ENCODE measurements at regions not wholly inside any gene's neighbourhood (a gene's known extent, or its start where the extent isn't known, plus 50 kb on each side); places are given as distances from the start of the nearest gene placed in this dataset.

GRCh38 chr1:57518496-57518895 lies 94.6 kb upstream of the DAB1 start:
- H3K9me2 ChIP-seq (ENCODE audit: insufficient read depth), result no peaks in the 10 kb centered on the region
- no peak overlapping the region for H2AFZ ChIP-seq
- H3K4me1 ChIP-seq (replicated peaks; ENCODE audit: insufficient read depth), result no peaks in the 10 kb centered on the region
- no TSS peak for BruUV-seq (replicated peaks)
- DNase-seq, result no peak
- POLR2A ChIA-PET (ENCODE audit: unreplicated experiment), result no interaction called here
- H3K4me3 ChIP-seq, result no peak overlapping the region
- H3K27me3 ChIP-seq (ENCODE audit: insufficient read depth, low read depth), result no peaks in the 10 kb centered on the region
- H3K9me3 ChIP-seq (ENCODE audit: insufficient read depth, low read depth), result no peaks in the 10 kb centered on the region
- no peaks in the 10 kb centered on the region for H4K20me1 ChIP-seq (ENCODE audit: insufficient read depth)
- TF ChIP-seq CTCF (conservative IDR thresholded peaks at IDR 0.05), result no peak
- TF ChIP-seq EZH2 (IDR thresholded peaks at IDR 0.05; ENCODE audit: low read depth), result no peak
- no peaks in the 10 kb centered on the region for H3K79me2 ChIP-seq (ENCODE audit: low read depth)
- no peak overlapping the region for H3K27ac ChIP-seq
- no peaks in the 10 kb centered on the region for H3F3A ChIP-seq (ENCODE audit: insufficient read depth, low read depth)
- H3K36me3 ChIP-seq (ENCODE audit: low read depth), result no peaks in the 10 kb centered on the region
- intact Hi-C loops (cut with micrococcal nuclease; ENCODE audit: unreplicated experiment), result no loop called here
- CTCF ChIA-PET, result no interaction called here
- H3K4me2 ChIP-seq, result no peak overlapping the region

GRCh38 chr1:57517587-57518374 lies 93.9 kb upstream of the DAB1 start:
- H3K79me2 ChIP-seq (ENCODE audit: low read depth), result no peaks in the 10 kb centered on the region
- no peak overlapping the region for H2AFZ ChIP-seq
- H3K9me2 ChIP-seq (ENCODE audit: insufficient read depth), result no peaks in the 10 kb centered on the region
- H3K4me3 ChIP-seq, result no peak overlapping the region
- H3K4me2 ChIP-seq, result no peak overlapping the region
- CTCF ChIA-PET, result no interaction called here
- no TSS peak for BruUV-seq (replicated peaks)
- H3K27me3 ChIP-seq (ENCODE audit: insufficient read depth, low read depth), result no peaks in the 10 kb centered on the region
- no peak for DNase-seq
- no peak overlapping the region for H3K27ac ChIP-seq
- H4K20me1 ChIP-seq (ENCODE audit: insufficient read depth), result no peaks in the 10 kb centered on the region
- TF ChIP-seq EZH2 (IDR thresholded peaks at IDR 0.05; ENCODE audit: low read depth) (no peak), CTCF (conservative IDR thresholded peaks at IDR 0.05) (no peak)
- H3K4me1 ChIP-seq (replicated peaks; ENCODE audit: insufficient read depth), result no peaks in the 10 kb centered on the region
- no peaks in the 10 kb centered on the region for H3F3A ChIP-seq (ENCODE audit: insufficient read depth, low read depth)
- H3K36me3 ChIP-seq (ENCODE audit: low read depth), result no peaks in the 10 kb centered on the region
- POLR2A ChIA-PET (ENCODE audit: unreplicated experiment), result no interaction called here
- H3K9me3 ChIP-seq (ENCODE audit: insufficient read depth, low read depth), result no peaks in the 10 kb centered on the region
- intact Hi-C loops (cut with micrococcal nuclease; ENCODE audit: unreplicated experiment), result no loop called here

GRCh38 chr1:57512386-57512785 lies 88.5 kb upstream of the DAB1 start:
- H3K9me3 ChIP-seq (ENCODE audit: insufficient read depth, low read depth), result no peaks in the 10 kb centered on the region
- no peak for DNase-seq
- H3K27me3 ChIP-seq (ENCODE audit: insufficient read depth, low read depth), result peaks cover 5% of the 10 kb centered on the region; the same call in 1 of the 2 replicates
- TF ChIP-seq EZH2 (IDR thresholded peaks at IDR 0.05; ENCODE audit: low read depth) (no peak), CTCF (conservative IDR thresholded peaks at IDR 0.05) (no peak)
- CTCF ChIA-PET, result no interaction called here
- no peak overlapping the region for H3K4me3 ChIP-seq
- BruUV-seq (replicated peaks), result no TSS peak
- no peak overlapping the region for H3K27ac ChIP-seq
- no peaks in the 10 kb centered on the region for H3F3A ChIP-seq (ENCODE audit: insufficient read depth, low read depth)
- no peak overlapping the region for H3K4me2 ChIP-seq
- H3K36me3 ChIP-seq (ENCODE audit: low read depth), result no peaks in the 10 kb centered on the region
- no peaks in the 10 kb centered on the region for H4K20me1 ChIP-seq (ENCODE audit: insufficient read depth)
- H3K79me2 ChIP-seq (ENCODE audit: low read depth), result no peaks in the 10 kb centered on the region
- H3K9me2 ChIP-seq (ENCODE audit: insufficient read depth), result no peaks in the 10 kb centered on the region
- H2AFZ ChIP-seq, result no peak overlapping the region
- intact Hi-C loops (cut with micrococcal nuclease; ENCODE audit: unreplicated experiment), result no loop called here
- no peaks in the 10 kb centered on the region for H3K4me1 ChIP-seq (replicated peaks; ENCODE audit: insufficient read depth)
- POLR2A ChIA-PET (ENCODE audit: unreplicated experiment), result no interaction called here

Data from PC-9 (cell line).